BJ (cell line): ENCODE measurements at regions not wholly inside any gene's neighbourhood (a gene's known extent, or its start where the extent isn't known, plus 50 kb on each side); places are given as distances from the start of the nearest gene placed in this dataset.
A peak's percentile ranks its signal among the peaks of the same experiment; 100 is the strongest.

Experiments used
- CTCF ChIA-PET: fragments of 350-600 bp; formaldehyde crosslinking; extraction: SDS; loops from one replicate; lab custom pipeline; 2021; ENCODE audit warnings: antibody characterized with exemption, inconsistent platforms; lab: Yijun Ruan, JAX
- POLR2A ChIA-PET: fragments of 300-600 bp; sonication (Branson Sonifier 250); formaldehyde crosslinking; extraction: SDS; loops from one replicate; lab custom pipeline; 2021; ENCODE audit warnings: antibody characterized with exemption; lab: Charles Lee
- DNase-seq: peaks from one replicate; pipeline ENCODE4 v3.0.0-alpha.2; 2011; ENCODE audit warnings: low read depth
- H3K27me3 ChIP-seq: 2 replicates; pipeline ENCODE4 v1.6.0; 2011; ENCODE audit warnings: low read length; ENCODE audit not compliant: control insufficient read depth, insufficient read depth
- H3K36me3 ChIP-seq: 2 replicates; pipeline ENCODE4 v1.5.1; 2011; ENCODE audit warnings: low read length; ENCODE audit not compliant: control insufficient read depth, insufficient read depth
- H3K4me3 ChIP-seq: 2 replicates; pipeline ENCODE4 v1.5.1; 2011; ENCODE audit warnings: low read depth, mild to moderate bottlenecking, control low read depth, low read length
- CTCF ChIP-seq: IDR thresholded peaks from 2 replicates; pipeline ENCODE4 v1.5.1; 2011; ENCODE audit warnings: low read depth, mild to moderate bottlenecking, control low read depth, inconsistent platforms, low read length, moderate library complexity; ENCODE audit not compliant: insufficient read depth

DNA sequence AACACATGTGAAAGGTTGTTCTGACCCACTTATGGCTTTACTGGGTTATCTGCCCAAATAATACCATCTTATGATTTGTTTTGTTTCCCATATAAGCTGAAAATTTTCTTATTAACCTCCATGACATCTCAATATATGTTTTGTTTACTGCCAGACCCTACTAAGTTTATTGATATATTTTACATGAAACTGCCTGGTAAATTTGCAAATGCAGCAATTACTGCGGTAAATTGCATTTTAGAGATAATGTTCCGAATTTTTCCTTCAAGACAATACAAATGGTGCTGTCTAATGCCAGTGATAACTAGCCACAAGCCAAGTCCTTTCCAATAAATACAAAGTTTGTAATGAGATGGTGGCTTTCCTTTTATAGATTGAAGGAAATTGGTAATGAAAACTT is 275.9 kb downstream of the SAMD5 start:
- no peaks in the 10 kb centered on the region for H3K36me3 ChIP-seq
- ChIA-PET POLR2A (no interaction called here), CTCF (no interaction called here)
- TF ChIP-seq CTCF, result no peak
- H3K27me3 ChIP-seq, result no peaks in the 10 kb centered on the region
- H3K4me3 ChIP-seq, result no peak overlapping the region
- no peak for DNase-seq

- Histone ChIP-seq H3K4me3 (no peak overlapping the region), H3K27me3 (no peaks in the 10 kb centered on the region), H3K36me3 (no peaks in the 10 kb centered on the region)
- no peak for DNase-seq
- ChIA-PET POLR2A (no interaction called here), CTCF (no interaction called here)
- TF ChIP-seq CTCF, result no peak
Measured at GRCh38 chr6:147787417-147787816, 278.9 kb downstream of the SAMD5 start.

DNA sequence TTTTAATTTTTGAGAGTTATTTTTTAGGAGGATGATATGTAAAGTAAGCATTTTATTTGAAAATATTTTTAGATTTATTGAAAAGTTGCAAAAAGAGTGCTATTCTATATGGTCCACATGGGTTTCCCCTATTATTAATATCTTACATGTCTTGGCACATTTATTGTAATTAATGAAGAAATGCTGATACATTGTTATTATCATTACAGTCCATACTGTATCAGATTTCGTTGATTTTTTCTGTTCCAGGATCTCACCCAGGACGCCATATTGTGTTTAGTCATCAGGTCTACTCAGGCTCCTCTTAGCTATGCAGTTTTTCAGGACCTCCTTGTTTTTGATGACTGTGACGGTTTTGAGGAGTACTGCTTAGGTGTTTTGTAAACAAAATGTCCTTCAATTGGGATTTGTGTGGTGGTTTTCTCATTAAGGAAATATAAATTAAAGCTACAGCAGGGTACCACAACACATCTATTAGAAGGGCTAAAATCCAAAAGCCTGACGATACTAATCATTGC is 281.0 kb downstream of the SAMD5 start:
- ChIA-PET POLR2A (no interaction called here), CTCF (no interaction called here)
- TF ChIP-seq CTCF, result no peak
- Histone ChIP-seq H3K27me3 (no peaks in the 10 kb centered on the region), H3K4me3 (no peak overlapping the region), H3K36me3 (no peaks in the 10 kb centered on the region)
- no peak for DNase-seq

GRCh38 chr6:147793871-147794643 is 285.6 kb downstream of the SAMD5 start:
- CTCF ChIA-PET, result no interaction called here
- Histone ChIP-seq H3K27me3 (no peaks in the 10 kb centered on the region), H3K4me3 (no peak overlapping the region), H3K36me3 (no peaks in the 10 kb centered on the region)
- TF ChIP-seq CTCF, result no peak
- peak; percentile 8 for DNase-seq
- POLR2A ChIA-PET, result no interaction called here

DNA sequence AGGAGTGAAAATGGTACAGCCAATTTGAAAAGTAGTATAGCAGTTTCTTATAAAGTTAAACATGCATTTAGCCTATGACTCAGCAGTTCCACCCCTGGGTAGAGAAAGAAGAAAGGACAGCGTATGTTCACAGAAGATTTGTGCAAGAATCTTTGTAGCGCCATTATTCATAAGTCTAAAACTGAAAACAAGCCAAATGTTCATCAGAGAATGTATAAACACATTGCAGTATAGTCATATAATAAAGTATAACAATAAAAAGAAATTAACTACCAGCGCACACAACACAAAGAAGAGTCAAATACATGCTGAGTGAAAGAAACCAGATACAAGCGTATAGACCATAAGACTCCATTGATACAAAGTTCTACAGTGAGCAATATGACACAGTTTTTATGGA is 294.0 kb downstream of the SAMD5 start:
- no peaks in the 10 kb centered on the region for H3K27me3 ChIP-seq
- DNase-seq, result no peak
- H3K36me3 ChIP-seq, result no peaks in the 10 kb centered on the region
- no peak for TF ChIP-seq CTCF
- no peak overlapping the region for H3K4me3 ChIP-seq
- ChIA-PET CTCF (no interaction called here), POLR2A (no interaction called here)
